OCI-M2 (cell line): ENCODE measurements at regions not wholly inside any gene's neighbourhood (a gene's known extent, or its start where the extent isn't known, plus 50 kb on each side); places are given as distances from the start of the nearest gene placed in this dataset.
"Not testable (repeated sequence)": the region's sequence is repeated elsewhere in the genome, so short reads cannot be mapped to it uniquely, and the experiment has no call there.

Experiments used
- DNase-seq: peaks from one replicate; lab custom pipeline; 2025; ENCODE audit not compliant: unreplicated experiment; lab: John Stamatoyannopoulos, UW

DNA sequence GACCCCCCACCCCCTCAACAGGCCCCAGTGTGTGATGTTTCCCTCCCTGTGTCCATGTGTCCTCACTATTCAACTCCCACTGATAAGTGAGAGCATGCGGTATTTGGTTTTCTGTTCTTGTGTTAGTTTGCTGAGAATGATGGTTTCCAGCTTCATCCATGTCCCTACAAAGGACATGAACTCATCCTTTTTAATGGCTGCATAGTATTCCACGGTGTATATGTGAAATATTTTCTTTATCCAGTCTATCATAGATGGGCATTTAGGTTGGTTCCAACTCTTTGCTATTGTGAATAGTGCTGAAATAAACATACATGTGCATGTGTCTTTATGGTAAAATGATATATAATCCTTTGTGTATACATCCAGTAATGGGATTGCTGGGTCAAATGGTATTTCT, 130.8 kb upstream of the FOXG1 start:
- not testable (repeated sequence) for DNase-seq

DNA sequence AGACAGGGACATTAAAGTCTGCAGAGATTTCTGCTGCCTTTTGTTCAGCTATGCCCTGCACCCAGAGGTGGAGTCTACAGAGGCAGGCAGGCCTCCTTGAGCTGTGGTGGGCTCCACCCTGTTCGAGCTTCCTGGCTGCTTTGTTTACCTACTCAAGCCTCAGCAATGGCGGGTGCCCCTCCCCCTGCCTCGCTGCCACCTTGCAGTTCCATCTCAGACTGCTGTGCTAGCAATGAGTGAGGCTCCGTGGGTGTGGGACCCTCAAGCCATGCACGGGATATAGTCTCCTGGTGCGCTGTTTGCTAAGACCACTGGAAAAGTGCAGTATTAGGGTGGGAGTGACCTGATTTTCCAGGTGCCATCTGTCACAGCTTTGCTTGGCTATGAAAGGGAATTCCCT, 125.4 kb upstream of the FOXG1 start:
- DNase-seq = not testable (repeated sequence)

DNA sequence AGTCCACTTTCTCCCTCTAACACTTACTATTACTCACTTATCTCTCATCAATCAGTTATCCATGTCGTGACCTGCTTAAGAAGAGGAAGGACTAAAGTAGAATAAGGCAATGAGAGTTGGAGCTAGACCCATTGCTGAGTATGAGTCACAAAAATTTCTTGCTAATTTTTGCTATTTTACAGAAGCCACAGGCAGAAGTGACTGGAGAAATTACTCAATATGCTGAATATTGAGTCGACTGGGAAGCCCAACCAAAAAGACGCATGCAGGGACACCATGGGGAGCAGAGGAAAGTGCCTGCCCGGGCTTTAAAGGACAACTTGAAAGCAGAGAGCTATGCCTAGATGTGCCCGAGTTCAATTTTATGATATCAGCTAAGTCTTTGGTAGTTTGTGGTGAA, 115.4 kb upstream of the FOXG1 start:
- no peak for DNase-seq

DNA sequence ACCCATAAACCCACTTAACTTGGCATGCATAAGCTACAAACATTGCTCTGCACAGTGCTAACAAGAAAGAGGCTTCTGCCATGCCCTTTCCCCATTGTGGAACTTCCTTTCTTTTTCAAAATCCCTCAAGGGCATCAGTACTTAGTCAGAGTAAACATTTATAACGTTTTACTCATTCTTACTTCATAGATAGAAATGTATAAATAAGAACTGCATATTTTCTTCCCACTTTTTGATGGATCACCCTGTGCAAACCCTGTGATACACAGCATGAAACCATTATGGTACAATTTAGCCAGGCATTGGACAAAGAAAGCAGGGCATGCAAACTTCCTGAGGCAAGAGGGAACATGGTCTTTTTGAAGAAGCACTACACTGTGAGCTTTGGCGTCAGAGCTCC, 113.8 kb upstream of the FOXG1 start:
- no peak for DNase-seq

DNA sequence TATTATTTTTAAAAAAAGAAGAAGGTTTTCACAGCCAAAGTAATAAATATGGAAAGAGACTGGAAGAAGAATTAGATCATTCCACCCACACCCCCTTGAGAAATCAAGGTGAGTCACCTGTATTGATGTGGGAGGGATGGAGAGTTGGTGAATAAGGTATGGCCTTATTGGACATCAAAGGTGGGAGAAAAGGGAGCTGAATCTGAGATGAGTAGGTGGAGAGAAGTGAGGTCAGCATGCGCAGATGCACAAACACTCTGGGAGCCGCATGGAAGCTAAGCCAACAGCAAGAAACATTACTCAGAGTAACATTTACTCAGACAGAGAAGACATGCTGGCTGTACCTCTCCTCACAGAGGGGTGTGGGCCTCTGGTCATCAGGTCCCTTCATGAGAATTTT, 113.1 kb upstream of the FOXG1 start:
- DNase-seq = no peak

DNA sequence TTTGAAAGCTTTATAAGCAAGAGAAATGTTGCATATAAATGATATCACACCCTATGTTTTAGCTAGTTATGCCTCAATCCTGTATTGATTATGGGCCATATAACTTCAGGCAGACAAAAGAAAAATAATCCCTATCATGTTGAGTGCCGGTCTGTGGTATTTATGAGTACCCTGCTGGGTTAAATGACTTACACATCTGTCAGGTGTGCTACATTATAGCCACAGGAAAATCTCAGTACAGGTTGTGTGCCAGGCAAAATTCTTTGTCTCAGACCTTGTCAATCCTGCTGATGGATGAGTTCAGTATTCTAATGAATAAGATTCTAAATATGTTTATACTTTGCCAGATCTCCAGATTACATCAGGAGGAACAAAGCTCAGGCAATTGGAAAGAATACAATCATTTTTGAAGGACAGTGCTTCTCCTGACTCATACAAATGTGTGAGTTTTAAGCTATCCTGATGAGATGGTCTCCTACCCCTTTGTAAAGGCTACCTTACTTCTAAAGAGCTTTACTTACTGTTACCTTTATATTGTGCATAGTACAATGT, 109.8 kb upstream of the FOXG1 start:
- DNase-seq = no peak

DNA sequence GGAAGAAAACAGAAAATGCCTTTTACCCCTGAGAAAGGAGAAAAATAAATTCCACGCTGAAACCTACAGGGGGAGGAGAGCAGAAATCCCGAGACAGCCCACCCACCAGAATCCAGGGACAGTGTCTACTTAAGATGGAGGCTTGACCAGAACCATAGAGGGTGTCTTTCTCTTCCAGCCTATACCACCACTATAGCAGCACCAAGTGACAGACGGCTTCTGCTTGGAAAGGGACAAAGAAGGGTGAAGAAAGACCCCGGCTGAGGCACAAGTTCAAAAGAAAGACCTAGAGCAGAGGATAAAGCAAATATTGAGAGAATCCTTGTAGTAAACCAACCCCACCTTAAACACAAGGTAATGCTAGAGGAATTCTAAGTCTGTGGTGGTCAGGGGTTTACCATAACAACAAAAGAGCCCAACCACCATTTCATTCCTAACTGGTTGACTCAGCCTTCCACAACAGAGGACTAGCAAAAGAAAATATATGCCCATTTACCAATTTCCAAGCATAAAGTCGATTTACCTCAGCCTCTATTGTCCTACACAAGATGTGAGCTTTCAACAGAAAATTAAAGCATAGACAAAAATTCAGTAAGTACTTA, 105.3 kb upstream of the FOXG1 start:
- no peak for DNase-seq

DNA sequence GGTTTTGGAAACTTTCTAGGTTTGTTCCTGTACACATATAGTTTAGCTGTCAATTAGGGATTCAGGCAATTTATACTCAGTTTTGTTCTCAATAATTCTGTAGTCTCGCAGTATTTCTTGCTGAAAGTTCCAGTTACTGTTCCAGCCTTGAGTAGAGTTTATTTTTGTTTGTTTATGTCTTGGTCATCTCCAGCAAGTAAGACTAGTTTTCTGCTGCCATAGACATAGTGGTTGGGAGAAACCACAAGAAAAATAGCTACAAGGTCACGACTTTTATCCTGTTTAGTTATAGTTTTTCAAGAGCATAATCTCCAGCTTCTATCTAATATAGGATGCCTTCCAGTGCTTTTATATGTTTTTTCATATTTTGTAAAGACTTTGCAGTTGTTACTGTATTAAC, 99.6 kb upstream of the FOXG1 start:
- no peak for DNase-seq

DNA sequence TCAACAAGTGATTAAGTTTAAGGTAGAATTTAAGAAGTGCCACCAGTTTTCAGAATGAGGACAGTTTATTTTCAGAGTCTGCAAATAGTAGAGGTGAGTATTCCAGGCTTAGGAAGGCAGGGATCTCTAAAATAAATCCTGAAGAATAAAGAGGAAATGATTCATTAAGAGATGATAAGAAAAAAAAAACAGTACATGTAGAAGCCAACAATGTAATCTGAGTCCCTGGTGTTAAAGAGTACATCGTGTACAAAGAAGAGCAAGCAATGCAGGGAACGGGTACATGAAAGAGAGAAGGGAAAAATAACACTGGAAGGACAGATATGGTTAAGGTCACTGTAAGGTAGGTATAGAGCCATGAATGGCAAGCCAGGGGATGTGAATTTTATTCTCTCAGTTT, 95.2 kb upstream of the FOXG1 start:
- no peak for DNase-seq

DNA sequence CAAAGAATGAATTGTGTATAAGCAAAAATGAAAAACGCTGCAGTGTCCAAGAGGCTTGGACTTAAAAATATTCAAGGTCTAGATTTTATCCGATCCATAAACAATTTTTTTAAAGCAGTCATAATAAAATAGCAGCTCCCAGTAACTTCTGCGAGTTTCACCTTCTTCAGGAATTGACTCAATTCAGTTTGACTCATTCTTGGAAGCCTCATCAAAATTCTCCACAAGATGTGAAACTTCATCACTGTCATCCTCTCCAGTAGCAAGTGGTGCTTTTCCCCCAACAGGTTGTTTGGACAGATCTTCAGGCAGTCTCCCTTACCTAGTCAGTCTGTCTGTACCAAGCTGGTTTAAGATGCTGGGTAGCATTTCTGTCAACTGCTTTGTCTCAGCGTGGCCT, 93.5 kb upstream of the FOXG1 start:
- no peak for DNase-seq

DNA sequence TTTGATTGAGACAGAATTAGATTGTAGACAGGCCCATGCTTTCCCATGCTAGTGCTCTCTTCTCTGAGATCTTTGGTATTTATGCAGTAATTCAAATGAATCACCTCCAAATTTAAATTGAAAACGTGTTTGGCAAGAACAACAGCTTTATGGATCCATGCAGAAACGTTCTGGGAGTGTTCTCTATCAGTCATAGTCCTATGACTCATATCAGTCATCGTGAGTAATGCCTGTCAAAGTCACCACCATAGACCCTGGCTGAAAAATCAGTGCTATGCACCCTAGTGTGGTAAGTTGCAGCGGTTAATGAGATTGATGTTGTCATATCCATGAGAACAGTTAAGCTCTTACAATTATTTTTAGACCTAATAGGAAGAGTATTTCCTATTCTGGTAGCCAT, 90.1 kb upstream of the FOXG1 start:
- no peak for DNase-seq

DNA sequence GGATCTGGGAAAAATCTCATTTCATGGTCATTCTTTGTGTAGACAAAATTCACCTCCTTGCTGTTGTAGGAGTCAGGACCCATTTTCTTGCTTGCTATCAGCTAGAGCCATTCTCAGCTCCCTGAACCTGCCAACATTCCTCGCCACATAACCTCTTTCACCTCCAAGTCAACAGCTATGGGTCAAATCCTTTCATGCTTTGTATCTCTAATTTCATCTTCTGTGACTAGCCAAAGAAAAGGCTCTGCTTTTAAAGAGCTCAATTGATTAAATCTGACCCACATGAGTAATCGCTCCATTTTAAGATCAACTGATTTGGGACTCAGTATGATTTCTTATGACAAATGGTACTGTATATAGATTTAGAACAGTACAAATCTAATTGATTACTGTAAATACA, 89.2 kb upstream of the FOXG1 start:
- DNase-seq = no peak

DNA sequence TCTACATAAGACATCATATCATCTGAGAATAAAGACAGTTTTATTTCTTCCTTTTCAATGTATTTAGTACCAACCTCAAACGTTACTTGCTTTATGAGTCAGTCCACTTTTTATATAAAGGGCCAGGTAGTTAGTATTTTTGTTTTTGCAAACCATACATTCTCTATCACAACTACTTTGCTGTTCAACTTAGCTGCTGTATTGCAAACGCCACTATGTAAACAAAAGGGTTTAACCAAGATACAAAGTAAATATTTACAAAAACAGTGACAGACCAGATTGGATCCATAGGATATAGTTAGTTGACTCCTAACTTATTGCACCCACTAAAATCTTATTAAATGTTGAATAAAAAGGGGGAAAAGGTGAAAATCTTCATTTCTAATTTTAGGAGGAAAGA, 87.7 kb upstream of the FOXG1 start:
- DNase-seq = no peak

DNA sequence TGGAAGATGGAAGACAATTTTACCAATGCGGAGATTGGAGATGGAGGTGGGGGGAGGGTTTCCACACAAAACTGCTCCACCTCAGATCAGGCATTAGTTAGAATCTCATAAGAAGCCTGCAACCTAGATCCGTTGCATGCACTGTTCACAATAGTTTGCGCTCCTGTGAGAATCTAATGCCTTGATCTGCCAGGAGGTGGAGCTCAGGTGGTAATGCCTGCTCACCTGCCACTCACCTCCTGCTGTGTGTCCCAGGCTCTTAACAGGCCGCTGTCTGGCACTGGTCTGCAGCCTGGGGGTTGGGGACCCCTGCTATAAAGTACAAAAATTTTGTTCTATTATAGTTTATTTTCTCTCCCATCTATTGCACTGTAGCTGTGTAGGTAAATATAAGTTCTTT, 84.9 kb upstream of the FOXG1 start:
- DNase-seq = no peak

DNA sequence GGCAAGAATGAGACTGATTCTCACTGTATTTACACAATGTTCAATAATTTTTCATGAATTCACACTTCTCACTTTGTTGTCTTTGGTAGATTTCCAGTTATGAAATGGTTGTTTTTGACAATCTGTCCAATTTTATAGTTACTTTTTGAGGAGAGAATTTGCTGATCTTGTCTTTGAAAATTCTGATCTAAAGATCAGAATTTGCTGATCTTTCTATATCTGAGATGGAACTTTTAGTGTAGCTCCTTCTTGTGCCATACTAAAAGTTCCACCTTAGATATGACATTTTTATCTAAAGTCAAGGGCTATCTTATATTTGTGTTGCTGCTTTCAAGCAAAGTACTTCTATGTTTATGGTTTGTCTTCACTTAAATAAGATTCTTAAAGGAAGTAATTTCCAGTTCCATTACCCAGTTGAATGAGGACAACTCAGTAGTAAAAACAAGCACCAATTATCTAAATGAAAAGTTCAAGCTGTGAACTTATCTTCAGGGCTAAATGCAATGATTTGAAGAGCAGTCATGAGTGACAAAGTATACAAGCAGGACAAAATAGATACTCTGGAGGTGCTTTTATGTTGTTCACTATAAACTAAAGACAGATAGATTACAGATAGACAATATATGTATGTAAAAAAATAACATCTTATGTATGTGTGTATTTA, 76.4 kb upstream of the FOXG1 start:
- no peak for DNase-seq

DNA sequence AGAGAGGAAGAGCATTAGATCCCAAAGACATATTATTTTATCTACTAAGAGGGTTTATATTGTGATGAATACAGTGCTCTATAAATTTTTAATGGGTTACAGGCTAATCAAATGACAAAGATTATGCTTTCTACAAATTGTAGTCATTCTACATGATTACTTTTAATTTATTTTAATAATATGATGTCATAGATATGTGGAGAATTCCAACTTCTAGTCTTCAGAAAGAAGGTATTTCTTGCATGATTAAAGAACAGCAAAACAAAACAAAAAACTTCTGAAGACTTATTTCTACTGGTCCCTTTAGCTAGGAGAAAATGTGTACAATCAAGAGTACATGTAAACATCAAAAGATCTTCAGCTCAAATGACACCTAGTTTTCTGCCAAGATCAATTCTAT, 71.5 kb upstream of the FOXG1 start:
- no peak for DNase-seq

DNA sequence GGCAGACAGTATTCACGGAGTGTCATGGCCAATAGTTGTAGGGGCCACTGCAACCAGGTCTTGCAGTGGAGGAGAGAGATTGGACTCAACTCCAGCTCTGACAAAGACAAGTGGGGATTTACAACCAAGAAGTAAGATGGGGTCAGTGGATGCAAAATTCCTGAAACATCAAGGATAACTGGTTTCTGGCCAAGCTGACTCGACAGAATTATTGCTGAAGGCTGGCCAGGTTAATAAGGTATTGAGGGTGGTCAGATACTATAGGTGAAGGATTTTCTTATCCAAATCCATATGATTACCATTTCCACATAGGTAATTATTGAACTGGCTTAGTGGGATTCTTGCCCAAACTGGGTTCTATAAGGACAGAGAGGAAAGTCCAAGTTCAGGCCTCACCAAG, 64.9 kb upstream of the FOXG1 start:
- no peak for DNase-seq

DNA sequence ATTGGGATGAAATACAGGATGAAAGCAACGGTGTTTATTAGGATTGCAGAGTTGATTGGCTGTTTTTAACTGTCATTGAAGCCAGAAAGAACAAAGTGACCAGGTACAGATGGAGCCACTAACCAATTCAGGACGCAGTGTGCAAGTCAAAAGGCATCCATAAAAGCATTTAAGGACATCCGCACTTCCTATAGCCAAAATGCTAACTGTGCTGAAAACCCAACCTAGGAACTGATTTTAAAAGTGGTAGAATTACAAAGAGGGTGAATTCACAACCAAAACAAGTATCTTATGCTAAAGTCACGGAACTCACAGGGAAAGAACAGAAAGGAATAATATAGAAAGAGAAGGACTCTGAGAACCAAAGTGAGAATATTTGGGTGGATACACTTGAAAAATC, 63.1 kb upstream of the FOXG1 start:
- DNase-seq = no peak

DNA sequence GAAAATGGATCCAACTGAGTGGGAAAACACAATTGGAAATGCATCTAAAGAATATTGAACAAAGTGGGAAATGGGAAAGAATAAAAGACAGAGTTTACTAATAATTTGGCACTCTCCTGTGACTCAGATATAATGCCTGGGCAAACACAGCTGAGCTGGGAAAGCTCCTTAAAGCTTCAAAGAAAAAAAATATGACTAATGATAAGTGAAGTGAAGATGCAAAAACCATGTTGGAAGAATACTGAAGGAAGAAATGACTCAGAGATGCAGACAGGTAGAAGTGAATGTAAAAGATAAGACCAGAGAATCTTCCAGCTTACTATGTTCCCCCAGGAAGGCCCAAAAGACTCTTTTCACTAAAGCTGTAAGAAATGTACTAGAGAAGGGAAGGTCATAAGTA, 62.4 kb upstream of the FOXG1 start:
- DNase-seq = no peak

DNA sequence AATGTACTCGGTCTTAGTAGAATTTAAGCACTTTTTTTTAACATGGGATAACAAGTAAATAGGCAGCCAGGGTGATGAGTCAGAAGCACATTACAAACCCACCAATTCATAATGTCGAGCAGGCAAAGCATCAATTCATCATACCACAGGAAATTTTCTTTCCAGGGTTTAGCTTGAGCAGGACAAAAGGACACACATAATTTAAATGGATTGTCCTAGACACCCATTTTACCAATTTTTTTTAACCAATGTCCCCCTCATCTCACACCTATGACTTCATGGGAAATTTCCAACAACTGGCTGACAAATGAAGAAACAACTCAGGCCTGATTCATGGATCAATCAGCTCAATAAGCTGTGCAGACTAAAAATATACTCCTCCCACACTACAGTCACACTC, 58.8 kb upstream of the FOXG1 start:
- no peak for DNase-seq

DNA sequence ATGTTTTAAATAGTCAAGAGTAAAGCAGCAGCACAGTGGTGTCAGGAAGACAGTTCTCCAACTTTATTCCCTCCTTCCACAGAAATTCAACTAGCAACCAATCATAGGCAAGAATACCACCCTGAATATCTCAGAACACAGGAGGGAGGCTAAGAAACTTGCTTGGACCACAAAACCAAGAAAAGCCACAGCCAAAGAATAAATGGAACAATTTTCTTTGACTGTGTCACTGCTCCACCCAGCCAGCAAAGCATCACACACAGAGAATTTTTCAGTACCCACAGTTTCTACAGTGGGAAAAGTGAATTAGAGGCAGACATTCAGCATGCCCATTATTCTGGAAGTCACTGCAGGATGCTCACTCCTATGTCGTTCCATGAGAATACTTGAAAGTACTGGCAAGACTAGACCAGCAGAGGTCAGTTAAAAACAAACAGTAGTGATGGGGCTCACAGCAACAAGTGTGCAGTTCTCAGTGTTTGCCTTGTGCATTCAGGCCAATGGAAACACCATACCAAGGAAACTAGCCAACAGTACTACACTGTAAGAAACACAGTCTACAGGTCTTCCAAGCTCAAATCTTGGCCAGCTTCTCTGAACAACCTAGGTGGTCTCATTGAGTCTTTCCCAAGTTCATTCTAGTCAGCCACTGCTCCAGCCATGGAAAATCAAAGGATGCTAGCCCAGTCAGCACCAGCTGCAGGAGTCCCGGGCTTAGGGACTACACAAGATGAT, 56.8 kb upstream of the FOXG1 start:
- DNase-seq = no peak
